ENCODE measurements at regions not wholly inside any gene's neighbourhood (a gene's known extent, or its start where the extent isn't known, plus 50 kb on each side); places are given as distances from the start of the nearest gene placed in this dataset.

- Histone ChIP-seq H3K27me3 (no peaks in the 10 kb centered on the region), H3K4me3 (no peak overlapping the region), H3K27ac (peak overlapping the region in 1 of 12 donors; percentile 81), H3K4me1 (peaks cover 0 to 22% (median 6%) of the 10 kb centered on the region in 12 donors), H3K9me3 (no peaks in the 10 kb centered on the region), H3K36me3 (no peaks in the 10 kb centered on the region)
- intact Hi-C loops (cut with DNase I) = loop anchor here in 1 of 10 donors (10.0 kb wide), 1 partner anchor 273 kb away; the partner anchor contains the start of gene TBL1XR1
- DNase-seq = no peak
- no peak for ATAC-seq
- TF ChIP-seq POLR2A (IDR thresholded peaks at IDR 0.05) = no peak
- no peak for TF ChIP-seq CTCF (IDR thresholded peaks at IDR 0.05)
- WGBS, 4 donors = 95 to 97% (median 97%) methylated on average over 5 of the region's 5 CpGs
These were observed 270.1 kb upstream of the TBL1XR1 start for GRCh38 chr3:177467247-177467985.

GRCh38 chr3:177468331-177468730 is 271.0 kb upstream of the TBL1XR1 start:
- H3K4me3 ChIP-seq = no peak overlapping the region
- DNase-seq = peak in 2 of 5 donors; percentile 42 to 70
- H3K4me1 ChIP-seq = peaks cover 0 to 22% (median 6%) of the 10 kb centered on the region in 12 donors
- no peaks in the 10 kb centered on the region for H3K9me3 ChIP-seq
- H3K27me3 ChIP-seq = no peaks in the 10 kb centered on the region
- intact Hi-C loops (cut with DNase I) = loop anchor here in 1 of 10 donors (10.0 kb wide), 1 partner anchor 274 kb away; the partner anchor contains the start of gene TBL1XR1
- H3K27ac ChIP-seq = peak overlapping the region in 1 of 12 donors; percentile 7
- no peaks in the 10 kb centered on the region for H3K36me3 ChIP-seq
- ATAC-seq = peak in 3 of 4 donors; percentile 34 to 77 (median 62)
- TF ChIP-seq POLR2A (IDR thresholded peaks at IDR 0.05) (no peak), CTCF (IDR thresholded peaks at IDR 0.05) (no peak)

- Histone ChIP-seq H3K27ac (no peak overlapping the region), H3K4me3 (no peak overlapping the region), H3K36me3 (no peaks in the 10 kb centered on the region), H3K9me3 (no peaks in the 10 kb centered on the region), H3K27me3 (no peaks in the 10 kb centered on the region), H3K4me1 (peaks cover 0 to 22% (median 6%) of the 10 kb centered on the region in 12 donors)
- TF ChIP-seq CTCF (IDR thresholded peaks at IDR 0.05) (no peak), POLR2A (IDR thresholded peaks at IDR 0.05) (no peak)
- ATAC-seq (peak in 1 of 4 donors; percentile 33), DNase-seq (no peak)
- WGBS, 4 donors = 33 to 96% (median 94%) methylated on average over 1 of the region's 1 CpG
- intact Hi-C loops (cut with DNase I) = loop anchor here in 1 of 10 donors (10.0 kb wide), 1 partner anchor 274 kb away; the partner anchor contains the start of gene TBL1XR1
These were observed 271.5 kb upstream of the TBL1XR1 start for GRCh38 chr3:177468816-177469215.

GRCh38 chr3:177469216-177469615 is 271.9 kb upstream of the TBL1XR1 start:
- TF ChIP-seq POLR2A (IDR thresholded peaks at IDR 0.05) = no peak
- no peak for TF ChIP-seq CTCF (IDR thresholded peaks at IDR 0.05)
- intact Hi-C loops (cut with DNase I) = loop anchor here in 1 of 10 donors (10.0 kb wide), 1 partner anchor 274 kb away; the partner anchor contains the start of gene TBL1XR1

More at GRCh38 chr3:177469216-177469615, 271.9 kb upstream of the TBL1XR1 start:
- peaks cover 0 to 20% (median 4%) of the 10 kb centered on the region in 12 donors for H3K4me1 ChIP-seq
- ATAC-seq (no peak), DNase-seq (no peak)
- no peak overlapping the region for H3K4me3 ChIP-seq
- H3K27me3 ChIP-seq = no peaks in the 10 kb centered on the region
- H3K27ac ChIP-seq = no peak overlapping the region
- 87 to 95% (median 92%) methylated on average over 3 of the region's 3 CpGs for WGBS, 4 donors
- no peaks in the 10 kb centered on the region for H3K9me3 ChIP-seq
- H3K36me3 ChIP-seq = no peaks in the 10 kb centered on the region

All from heart left ventricle (tissue), 16 donors.